Astrocyte (in vitro differentiated cells and primary cell): ENCODE measurements at regions not wholly inside any gene's neighbourhood (a gene's known extent, or its start where the extent isn't known, plus 50 kb on each side); places are given as distances from the start of the nearest gene placed in this dataset.

ENCODE experiments used
- EZH2 ChIP-seq: IDR thresholded peaks from 2 replicates; pipeline ENCODE4 v1.6.1; 2012; ENCODE audit warnings: mild to moderate bottlenecking, low read length, inconsistent platforms; ENCODE audit not compliant: insufficient read depth
- TF ChIP-seq, protein P1 (sequence below): IDR thresholded peaks from 2 replicates; pipeline ENCODE4 v1.5.1; 2011; ENCODE audit warnings: low read depth, mild to moderate bottlenecking, inconsistent platforms, low read length, moderate library complexity; ENCODE audit not compliant: insufficient read depth

GRCh38 chr6:145551164-145551563 lies 184.2 kb downstream of the EPM2A start:
- TF ChIP-seq, protein P1, sequence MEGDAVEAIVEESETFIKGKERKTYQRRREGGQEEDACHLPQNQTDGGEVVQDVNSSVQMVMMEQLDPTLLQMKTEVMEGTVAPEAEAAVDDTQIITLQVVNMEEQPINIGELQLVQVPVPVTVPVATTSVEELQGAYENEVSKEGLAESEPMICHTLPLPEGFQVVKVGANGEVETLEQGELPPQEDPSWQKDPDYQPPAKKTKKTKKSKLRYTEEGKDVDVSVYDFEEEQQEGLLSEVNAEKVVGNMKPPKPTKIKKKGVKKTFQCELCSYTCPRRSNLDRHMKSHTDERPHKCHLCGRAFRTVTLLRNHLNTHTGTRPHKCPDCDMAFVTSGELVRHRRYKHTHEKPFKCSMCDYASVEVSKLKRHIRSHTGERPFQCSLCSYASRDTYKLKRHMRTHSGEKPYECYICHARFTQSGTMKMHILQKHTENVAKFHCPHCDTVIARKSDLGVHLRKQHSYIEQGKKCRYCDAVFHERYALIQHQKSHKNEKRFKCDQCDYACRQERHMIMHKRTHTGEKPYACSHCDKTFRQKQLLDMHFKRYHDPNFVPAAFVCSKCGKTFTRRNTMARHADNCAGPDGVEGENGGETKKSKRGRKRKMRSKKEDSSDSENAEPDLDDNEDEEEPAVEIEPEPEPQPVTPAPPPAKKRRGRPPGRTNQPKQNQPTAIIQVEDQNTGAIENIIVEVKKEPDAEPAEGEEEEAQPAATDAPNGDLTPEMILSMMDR = no peak
- no peak for TF ChIP-seq EZH2
